NCI-H2029 (cell line): ENCODE measurements at regions not wholly inside any gene's neighbourhood (a gene's known extent, or its start where the extent isn't known, plus 50 kb on each side); places are given as distances from the start of the nearest gene placed in this dataset.
"Not testable (repeated sequence)": the region's sequence is repeated elsewhere in the genome, so short reads cannot be mapped to it uniquely, and the experiment has no call there.

ENCODE experiments used
- DNase-seq: peaks from one replicate; lab custom pipeline; 2025; lab: John Stamatoyannopoulos, UW

- no peak for DNase-seq
Measured at GRCh38 chr12:74381958-74382357, 155.7 kb upstream of the ATXN7L3B start.

DNA sequence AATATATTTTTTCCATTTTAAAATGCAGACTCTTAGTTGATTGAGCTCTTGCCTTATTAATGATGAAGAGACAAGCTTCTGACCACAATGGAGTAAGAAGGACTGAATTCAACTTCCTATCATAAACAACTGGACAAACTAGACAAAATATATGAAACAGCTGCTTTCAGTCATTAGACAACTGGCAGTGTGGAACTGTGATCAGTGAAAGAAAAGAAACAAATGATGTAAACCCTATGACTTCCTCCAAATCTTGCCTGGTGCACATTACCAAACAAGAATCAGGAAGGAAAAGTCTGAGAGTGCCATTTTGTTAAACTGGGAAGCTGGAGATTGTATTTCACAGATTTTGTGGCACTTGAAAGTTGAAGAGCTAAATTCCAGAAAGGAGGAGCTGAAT is 154.7 kb upstream of the ATXN7L3B start:
- DNase-seq = no peak

- no peak for DNase-seq
Measured at GRCh38 chr12:74391283-74391682, 146.4 kb upstream of the ATXN7L3B start.

- no peak for DNase-seq
Measured at GRCh38 chr12:74393272-74393671, 144.4 kb upstream of the ATXN7L3B start.

DNA sequence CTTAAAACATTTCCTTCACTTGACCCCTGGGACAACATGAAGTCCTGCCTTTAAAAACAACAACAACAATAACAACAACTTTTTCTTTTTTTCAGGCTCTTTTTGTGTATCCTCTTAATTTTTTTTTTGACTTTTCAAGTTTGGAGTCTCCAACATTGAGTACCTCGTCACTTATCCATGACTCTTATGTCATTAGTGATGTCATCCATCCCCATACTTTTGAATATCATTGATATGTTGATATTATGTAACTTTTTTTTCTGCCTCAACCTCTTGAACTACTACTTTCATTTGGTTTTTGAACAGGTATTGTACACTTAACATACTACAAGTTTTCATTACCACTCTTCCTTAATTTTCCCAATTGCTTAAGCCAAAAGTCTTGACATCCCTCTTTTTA is 143.0 kb upstream of the ATXN7L3B start:
- no peak for DNase-seq

- DNase-seq = no peak
Measured at GRCh38 chr12:74401035-74401434, 136.6 kb upstream of the ATXN7L3B start.

DNA sequence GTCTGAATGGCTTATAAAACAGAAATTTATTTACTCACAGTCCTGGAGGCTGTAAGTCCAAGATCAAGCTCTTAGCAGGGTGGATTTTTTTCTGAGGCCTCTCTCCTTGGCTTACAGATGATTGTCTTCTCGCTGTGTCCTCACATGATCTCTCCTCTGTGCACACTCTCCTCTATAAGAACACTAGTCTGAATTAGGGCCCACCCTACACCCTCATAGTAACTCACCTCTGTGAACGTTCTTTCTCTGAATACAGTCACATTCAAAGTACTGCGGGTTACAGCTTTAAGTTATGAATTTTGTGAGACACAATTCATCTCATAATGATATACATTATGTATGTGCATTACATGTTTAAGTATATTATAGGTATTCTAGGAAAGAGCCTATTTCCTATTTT is 135.7 kb upstream of the ATXN7L3B start:
- DNase-seq = no peak

DNA sequence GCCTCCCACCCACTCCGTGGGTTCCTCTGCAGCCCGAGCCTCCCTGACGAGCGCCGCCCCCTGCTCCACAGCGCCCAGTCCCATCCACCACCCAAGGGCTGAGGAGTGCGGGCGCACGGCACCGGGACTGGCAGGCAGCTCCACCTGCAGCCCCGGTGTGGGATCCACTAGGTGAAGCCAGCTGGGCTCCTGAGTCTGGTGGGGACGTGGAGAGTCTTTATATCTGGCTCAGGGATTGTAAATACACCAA is 134.5 kb upstream of the ATXN7L3B start:
- not testable (repeated sequence) for DNase-seq

- DNase-seq = no peak
Measured at GRCh38 chr12:74408601-74409166, 129.0 kb upstream of the ATXN7L3B start.

DNA sequence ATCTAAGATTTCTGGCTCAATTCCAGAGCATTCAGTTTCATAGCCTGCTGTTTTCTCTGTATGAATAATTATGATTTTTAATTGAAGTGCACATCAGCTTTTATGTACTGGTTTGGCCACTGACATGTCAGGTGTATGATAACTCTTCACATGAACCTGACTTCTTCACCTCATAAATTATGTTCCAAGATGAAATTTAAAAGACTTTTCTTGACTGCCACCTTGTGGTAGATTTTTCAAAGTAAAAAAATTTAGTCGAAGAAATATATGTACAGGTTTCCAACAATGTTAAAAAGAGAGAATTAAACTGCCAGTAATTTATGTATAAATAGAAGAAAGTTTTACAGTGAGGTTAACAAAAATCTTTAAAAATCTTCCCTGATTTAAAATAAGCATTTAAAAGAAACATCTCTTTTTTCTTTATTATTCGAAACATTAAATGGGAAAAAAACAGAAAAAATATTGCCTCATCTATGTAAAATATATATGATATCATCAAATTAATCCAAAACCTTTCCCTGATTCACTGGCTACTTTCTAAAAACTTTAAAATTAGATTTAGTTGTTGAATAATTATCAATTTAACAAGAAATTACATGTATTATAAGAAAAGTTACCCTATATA is 124.9 kb upstream of the ATXN7L3B start:
- peak; percentile 17 for DNase-seq

- DNase-seq = peak; percentile 3
Measured at GRCh38 chr12:74415633-74416032, 122.0 kb upstream of the ATXN7L3B start.

GRCh38 chr12:74418573-74418972 is 119.1 kb upstream of the ATXN7L3B start:
- DNase-seq = no peak

GRCh38 chr12:74424778-74425177 is 112.9 kb upstream of the ATXN7L3B start:
- no peak for DNase-seq

- DNase-seq = no peak
Measured at GRCh38 chr12:74426091-74426490, 111.5 kb upstream of the ATXN7L3B start.

GRCh38 chr12:74429535-74429934 is 108.1 kb upstream of the ATXN7L3B start:
- DNase-seq = no peak

DNA sequence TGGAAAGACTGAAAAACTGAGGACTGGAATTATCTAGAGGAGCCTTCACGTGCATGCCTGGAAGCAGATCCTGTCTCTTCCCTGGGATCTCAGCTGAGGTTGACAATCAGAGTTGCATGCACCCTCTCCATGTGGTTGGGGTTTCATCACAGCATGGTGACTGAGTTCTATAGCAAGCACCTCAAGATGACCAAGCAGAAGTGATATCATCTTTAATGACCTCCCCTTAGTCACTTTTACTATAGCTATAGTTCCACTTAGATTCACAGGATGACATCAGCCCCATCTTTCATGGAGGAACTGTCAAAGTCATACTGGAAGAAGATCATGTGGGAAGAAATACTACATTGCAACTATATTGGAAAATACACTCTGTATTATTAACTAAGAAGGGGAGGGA is 105.8 kb upstream of the ATXN7L3B start:
- DNase-seq = no peak

- no peak for DNase-seq
Measured at GRCh38 chr12:74440469-74440868, 97.2 kb upstream of the ATXN7L3B start.

DNA sequence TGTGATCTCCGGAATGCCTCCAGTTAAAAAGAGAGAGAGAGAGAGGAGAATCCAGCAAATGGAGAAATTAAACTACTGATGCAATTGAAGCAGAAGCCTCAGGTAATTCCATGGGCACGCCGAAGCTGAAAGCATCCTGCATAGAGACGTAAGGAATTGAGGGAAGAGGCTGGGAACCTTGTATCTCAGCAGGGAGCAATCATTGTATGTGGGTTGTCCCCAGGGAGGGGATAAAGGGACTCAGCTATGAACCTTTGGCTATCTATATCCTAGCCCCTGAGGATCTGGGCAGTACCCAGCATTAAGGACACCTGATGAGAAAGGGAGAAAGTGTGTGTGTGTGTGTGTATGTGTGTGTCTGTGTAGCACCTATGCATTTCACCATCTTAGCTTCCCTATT is 95.8 kb upstream of the ATXN7L3B start:
- DNase-seq = no peak

- DNase-seq = no peak
Measured at GRCh38 chr12:74446466-74446865, 91.2 kb upstream of the ATXN7L3B start.

DNA sequence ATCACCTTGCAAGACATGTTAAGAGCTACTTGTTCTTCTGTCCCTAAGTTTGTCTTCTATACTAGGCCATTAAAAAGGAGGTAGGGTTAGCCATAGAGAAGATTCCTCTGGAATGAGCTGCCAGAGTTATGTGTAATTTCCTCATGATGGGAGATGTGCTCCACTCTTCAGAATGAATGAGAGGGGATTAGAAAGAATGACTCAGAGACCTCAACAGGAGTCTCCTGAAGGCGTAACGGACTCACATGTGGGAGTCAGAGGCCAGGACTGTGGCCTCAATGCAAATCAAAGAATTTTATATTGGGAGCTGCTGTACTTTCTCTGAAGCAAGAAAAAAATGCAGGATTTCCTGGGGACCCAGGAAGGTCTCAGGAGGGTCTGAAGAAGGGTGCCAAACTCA is 87.8 kb upstream of the ATXN7L3B start:
- DNase-seq = no peak

DNA sequence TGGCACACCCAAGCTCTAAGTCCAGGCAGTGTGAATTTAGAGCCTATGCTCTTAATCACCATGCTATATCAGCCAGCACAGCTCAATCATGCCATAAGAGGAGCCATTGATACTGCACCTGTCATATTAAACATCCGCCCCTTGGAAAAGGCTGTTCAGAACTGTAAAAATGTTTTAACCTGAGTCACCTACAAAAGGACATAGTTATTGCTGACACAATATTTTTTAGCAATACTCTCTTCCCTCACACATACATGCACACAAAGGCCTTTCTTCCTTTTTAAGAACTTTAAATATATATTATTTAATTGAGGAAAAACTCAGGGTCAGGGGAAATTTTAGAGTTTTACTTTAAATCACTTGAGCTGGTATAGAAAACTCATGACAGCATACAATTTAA is 83.5 kb upstream of the ATXN7L3B start:
- no peak for DNase-seq

GRCh38 chr12:74455429-74455828 is 82.2 kb upstream of the ATXN7L3B start:
- no peak for DNase-seq

DNA sequence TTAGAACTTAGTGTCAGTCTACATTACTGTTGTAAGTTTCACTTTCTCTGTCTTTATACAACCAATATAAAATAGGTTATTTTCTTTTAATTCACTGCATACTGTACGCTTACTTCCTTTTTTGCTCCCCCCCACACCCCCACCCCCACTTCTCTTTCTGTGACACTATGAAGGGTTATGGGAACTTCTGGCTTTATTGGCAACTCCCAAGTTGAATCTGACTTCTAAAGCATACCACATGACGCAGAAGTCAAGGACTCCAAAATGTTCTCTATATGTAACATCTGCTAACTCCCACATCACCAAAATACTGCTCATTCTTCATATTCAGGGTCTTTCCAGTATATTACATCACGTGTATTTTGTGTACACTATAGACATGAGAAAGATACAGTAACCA is 81.2 kb upstream of the ATXN7L3B start:
- no peak for DNase-seq

- DNase-seq = no peak
Measured at GRCh38 chr12:74468401-74468800, 69.2 kb upstream of the ATXN7L3B start.

- no peak for DNase-seq
Measured at GRCh38 chr12:74476234-74476633, 61.4 kb upstream of the ATXN7L3B start.
